H1 (cell line): ENCODE measurements at regions not wholly inside any gene's neighbourhood (a gene's known extent, or its start where the extent isn't known, plus 50 kb on each side); places are given as distances from the start of the nearest gene placed in this dataset.

Experiments
- CHD1 ChIP-seq: IDR thresholded peaks from 2 replicates; pipeline ENCODE4 v1.6.1; 2012; ENCODE audit warnings: low read depth, low read length, improper control_type of control experiment
- CTCF ChIP-seq, 3 experiments: IDR thresholded peaks; 1 replicate in 2 of 3; 2 replicates in 1 of 3; pipeline versions ENCODE4 v1.5.1 to v1.6.1; 2011; ENCODE audit warnings: low read length in 3 of 3, mild to moderate bottlenecking in 3 of 3, inconsistent platforms in 2 of 3, low read depth in 1 of 3, moderate library complexity in 1 of 3; ENCODE audit not compliant: insufficient read depth in 1 of 3; ENCODE audit errors: control extremely low read depth in 1 of 3
- EGR1 ChIP-seq: IDR thresholded peaks from 2 replicates; pipeline ENCODE4 v1.6.1; 2011; ENCODE audit warnings: low read depth, low read length, borderline replicate concordance
- EP300 ChIP-seq, 2 experiments: IDR thresholded peaks; 1 replicate in 1 of 2; 2 replicates in 1 of 2; pipeline ENCODE4 v1.6.1; 2011 to 2012; ENCODE audit warnings: low read depth in 2 of 2, low read length in 2 of 2, mild to moderate bottlenecking in 2 of 2, borderline replicate concordance in 1 of 2, inconsistent platforms in 1 of 2, moderate library complexity in 1 of 2
- HDAC2 ChIP-seq, 2 experiments: fragments of 300-600 bp in 1 of 2; sonication (generic) in 1 of 2; IDR thresholded peaks; 2 replicates each; pipeline ENCODE4 v1.6.1; 2011 to 2012; ENCODE audit warnings: low read depth in 2 of 2, low read length in 2 of 2, mild to moderate bottlenecking in 2 of 2, moderate library complexity in 2 of 2, borderline replicate concordance in 1 of 2, inconsistent platforms in 1 of 2
- JUND ChIP-seq: IDR thresholded peaks from 2 replicates; pipeline ENCODE4 v1.6.1; 2011; ENCODE audit warnings: mild to moderate bottlenecking, improper control_type of control experiment, low read length
- MAX ChIP-seq: IDR thresholded peaks from 2 replicates; pipeline ENCODE4 v1.6.1; 2012; ENCODE audit warnings: inconsistent platforms
- POLR2A ChIP-seq, 2 experiments: IDR thresholded peaks; 1 replicate in 1 of 2; 2 replicates in 1 of 2; pipeline ENCODE4 v1.6.1; 2011; ENCODE audit warnings: low read depth in 2 of 2, low read length in 2 of 2, mild to moderate bottlenecking in 2 of 2; ENCODE audit errors: control extremely low read depth in 1 of 2
- RFX5 ChIP-seq: IDR thresholded peaks from 2 replicates; pipeline ENCODE4 v1.6.1; 2011; ENCODE audit warnings: low read depth, low read length, improper control_type of control experiment, borderline replicate concordance
- RNF2 ChIP-seq: fragments of 200-900, 300-1000 bp; sonication (generic); IDR thresholded peaks from 2 replicates; pipeline ENCODE4 v1.7.1; 2016; ENCODE audit warnings: borderline replicate concordance, low read depth, mild to moderate bottlenecking, antibody characterized with exemption, low read length; ENCODE audit not compliant: poor library complexity, severe bottlenecking; ENCODE audit errors: missing control alignments
- TAF1 ChIP-seq: IDR thresholded peaks from 2 replicates; pipeline ENCODE4 v1.6.1; 2011; ENCODE audit warnings: mild to moderate bottlenecking, low read depth, low read length
- YY1 ChIP-seq: IDR thresholded peaks from 2 replicates; pipeline ENCODE4 v1.6.1; 2011; ENCODE audit warnings: low read depth, mild to moderate bottlenecking, low read length

- no peak for TF ChIP-seq YY1
- no peak for TF ChIP-seq RFX5
- TF ChIP-seq RNF2 = no peak
- TF ChIP-seq CTCF (IDR thresholded peaks at IDR 0.05; ENCODE audit: control extremely low read depth in 1 of 3, insufficient read depth in 1 of 3, low read depth in 1 of 3, low read length in 3 of 3) = no peak
- no peak for TF ChIP-seq MAX
- TF ChIP-seq POLR2A (IDR thresholded peaks at IDR 0.05; ENCODE audit: control extremely low read depth in 1 of 2, low read depth in 2 of 2, low read length in 2 of 2) = no peak
- no peak for TF ChIP-seq JUND
- no peak for TF ChIP-seq TAF1
- no peak for TF ChIP-seq HDAC2 (IDR thresholded peaks at IDR 0.05; ENCODE audit: borderline replicate concordance in 1 of 2, low read depth in 2 of 2, low read length in 2 of 2)
- TF ChIP-seq EGR1 = no peak
- TF ChIP-seq CHD1 = no peak
- TF ChIP-seq EP300 (IDR thresholded peaks at IDR 0.05; ENCODE audit: borderline replicate concordance in 1 of 2, low read depth in 2 of 2, low read length in 2 of 2) = no peak
These were observed 471.9 kb upstream of the DAB2 start for GRCh38 chr5:39896706-39897105.
